GM21528 (cell line): ENCODE measurements at regions not wholly inside any gene's neighbourhood (a gene's known extent, or its start where the extent isn't known, plus 50 kb on each side); places are given as distances from the start of the nearest gene placed in this dataset.

Experiments
- ATAC-seq: cut with Tn5 transposase; IDR thresholded peaks from one replicate; pipeline ENCODE4 v1.9.1; 2021; ENCODE audit warnings: mild to moderate bottlenecking, moderate library complexity; ENCODE audit not compliant: unreplicated experiment, low FRiP score

- ATAC-seq, result no peak
These were observed 123.5 kb downstream of the MBD2 start for GRCh38 chr18:54100920-54101470.

- ATAC-seq, result no peak
These were observed 124.0 kb downstream of the MBD2 start for GRCh38 chr18:54100466-54100865.

- peak; percentile 59 for ATAC-seq
These were observed 130.0 kb downstream of the MBD2 start for GRCh38 chr18:54094474-54094873.

GRCh38 chr18:54090856-54091255, 133.6 kb downstream of the MBD2 start:
- ATAC-seq, result no peak

GRCh38 chr18:54089749-54090459, 134.6 kb downstream of the MBD2 start:
- no peak for ATAC-seq

GRCh38 chr18:54086863-54087262, 137.6 kb downstream of the MBD2 start:
- ATAC-seq, result no peak

GRCh38 chr18:54086046-54086802, 138.2 kb downstream of the MBD2 start:
- peak; percentile 80 for ATAC-seq

- ATAC-seq, result no peak
These were observed 143.6 kb downstream of the MBD2 start for GRCh38 chr18:54080858-54081257.

- no peak for ATAC-seq
These were observed 148.3 kb downstream of the MBD2 start for GRCh38 chr18:54076166-54076565.

GRCh38 chr18:54075689-54076088, 148.8 kb downstream of the MBD2 start:
- ATAC-seq, result no peak

- no peak for ATAC-seq
These were observed 154.7 kb downstream of the MBD2 start for GRCh38 chr18:54069729-54070128.

- ATAC-seq, result no peak
These were observed 164.0 kb downstream of the MBD2 start for GRCh38 chr18:54060343-54061005.

- ATAC-seq, result no peak
These were observed 171.6 kb downstream of the MBD2 start for GRCh38 chr18:54052732-54053429.

- ATAC-seq, result no peak
These were observed 172.2 kb downstream of the MBD2 start for GRCh38 chr18:54052259-54052658.

GRCh38 chr18:54043484-54044251, 180.8 kb downstream of the MBD2 start:
- no peak for ATAC-seq

- no peak for ATAC-seq
These were observed 188.5 kb downstream of the MBD2 start for GRCh38 chr18:54035927-54036326.

- ATAC-seq, result no peak
These were observed 191.4 kb downstream of the MBD2 start for GRCh38 chr18:54033052-54033451.

GRCh38 chr18:54032412-54032811, 192.1 kb downstream of the MBD2 start:
- no peak for ATAC-seq

GRCh38 chr18:54031243-54031642, 193.2 kb downstream of the MBD2 start:
- ATAC-seq, result no peak

- no peak for ATAC-seq
These were observed 194.0 kb downstream of the MBD2 start for GRCh38 chr18:54030434-54030833.
